SK-N-MC (cell line): ENCODE measurements at regions not wholly inside any gene's neighbourhood (a gene's known extent, or its start where the extent isn't known, plus 50 kb on each side); places are given as distances from the start of the nearest gene placed in this dataset.

Source experiments
- EZH2 ChIP-seq: fragments of 200-600 bp; sonication (generic); IDR thresholded peaks from one replicate; pipeline ENCODE4 v1.6.1; 2017; ENCODE audit warnings: antibody characterized with exemption
- FOXP2 ChIP-seq: optimal IDR thresholded peaks from 2 replicates; pipeline ENCODE3; 2011; ENCODE audit warnings: mild to moderate bottlenecking, moderate library complexity; ENCODE audit not compliant: insufficient read depth; ENCODE audit errors: extremely low read length, control extremely low read depth
- POLR2AphosphoS5 ChIP-seq: IDR thresholded peaks from 2 replicates; pipeline ENCODE4 v1.6.1; 2012; ENCODE audit warnings: mild to moderate bottlenecking, low read depth, low read length, borderline replicate concordance

DNA sequence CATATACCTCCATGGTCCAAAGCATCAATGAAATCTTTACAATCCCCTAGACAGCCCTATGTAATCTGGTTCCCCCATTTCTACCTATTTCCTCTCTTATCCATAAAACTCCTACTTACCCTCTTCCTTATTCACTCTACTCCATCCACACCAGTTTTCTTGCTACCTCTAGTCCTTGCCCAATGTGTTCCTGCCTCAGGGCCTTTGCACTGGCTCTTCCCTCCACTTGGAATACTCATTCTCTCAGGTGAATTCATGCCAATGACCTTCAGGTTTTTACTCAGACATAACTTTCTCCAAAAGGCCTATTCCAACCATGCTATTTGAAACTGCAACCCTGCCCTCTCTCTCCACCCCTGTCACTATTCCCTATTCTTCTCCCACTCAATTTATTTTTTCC lies 138.7 kb upstream of the KRR1 start:
- TF ChIP-seq EZH2 = no peak
- TF ChIP-seq POLR2AphosphoS5 = no peak
- TF ChIP-seq FOXP2 = no peak
